Glutamatergic neuron (in vitro differentiated cells): ENCODE measurements at regions not wholly inside any gene's neighbourhood (a gene's known extent, or its start where the extent isn't known, plus 50 kb on each side); places are given as distances from the start of the nearest gene placed in this dataset.

Source experiments
- DNase-seq: peaks from one replicate; pipeline ENCODE4 v3.0.0; 2022
- H3K27ac Mint-ChIP-seq: one replicate; pipeline ENCODE4 v1.8.0; 2020; ENCODE audit warnings: mild to moderate bottlenecking, mixed read lengths, inconsistent platforms; ENCODE audit not compliant: unreplicated experiment
- H3K27me3 Mint-ChIP-seq: one replicate; pipeline ENCODE4 v1.8.0; 2020; ENCODE audit warnings: mild to moderate bottlenecking, moderate library complexity, mixed read lengths, inconsistent platforms; ENCODE audit not compliant: unreplicated experiment
- H3K36me3 Mint-ChIP-seq: one replicate; pipeline ENCODE4 v1.8.0; 2020; ENCODE audit warnings: mild to moderate bottlenecking, mixed read lengths, inconsistent platforms; ENCODE audit not compliant: unreplicated experiment
- H3K4me1 Mint-ChIP-seq: one replicate; pipeline ENCODE4 v1.8.0; 2020; ENCODE audit warnings: mild to moderate bottlenecking, low read depth, mixed read lengths, inconsistent platforms; ENCODE audit not compliant: unreplicated experiment
- H3K4me3 Mint-ChIP-seq: one replicate; pipeline ENCODE4 v1.8.0; 2020; ENCODE audit warnings: mild to moderate bottlenecking, mixed read lengths, inconsistent platforms; ENCODE audit not compliant: unreplicated experiment
- H3K9me3 Mint-ChIP-seq: one replicate; pipeline ENCODE4 v1.8.0; 2020; ENCODE audit warnings: mild to moderate bottlenecking, moderate library complexity, mixed read lengths, inconsistent platforms; ENCODE audit not compliant: unreplicated experiment
- TF ChIP-seq, protein P1 (sequence below): fragments of 200-600 bp; sonication (generic); IDR thresholded peaks from one replicate; pipeline ENCODE4 v1.5.0; 2021; ENCODE audit not compliant: partially characterized antibody, unreplicated experiment

DNA sequence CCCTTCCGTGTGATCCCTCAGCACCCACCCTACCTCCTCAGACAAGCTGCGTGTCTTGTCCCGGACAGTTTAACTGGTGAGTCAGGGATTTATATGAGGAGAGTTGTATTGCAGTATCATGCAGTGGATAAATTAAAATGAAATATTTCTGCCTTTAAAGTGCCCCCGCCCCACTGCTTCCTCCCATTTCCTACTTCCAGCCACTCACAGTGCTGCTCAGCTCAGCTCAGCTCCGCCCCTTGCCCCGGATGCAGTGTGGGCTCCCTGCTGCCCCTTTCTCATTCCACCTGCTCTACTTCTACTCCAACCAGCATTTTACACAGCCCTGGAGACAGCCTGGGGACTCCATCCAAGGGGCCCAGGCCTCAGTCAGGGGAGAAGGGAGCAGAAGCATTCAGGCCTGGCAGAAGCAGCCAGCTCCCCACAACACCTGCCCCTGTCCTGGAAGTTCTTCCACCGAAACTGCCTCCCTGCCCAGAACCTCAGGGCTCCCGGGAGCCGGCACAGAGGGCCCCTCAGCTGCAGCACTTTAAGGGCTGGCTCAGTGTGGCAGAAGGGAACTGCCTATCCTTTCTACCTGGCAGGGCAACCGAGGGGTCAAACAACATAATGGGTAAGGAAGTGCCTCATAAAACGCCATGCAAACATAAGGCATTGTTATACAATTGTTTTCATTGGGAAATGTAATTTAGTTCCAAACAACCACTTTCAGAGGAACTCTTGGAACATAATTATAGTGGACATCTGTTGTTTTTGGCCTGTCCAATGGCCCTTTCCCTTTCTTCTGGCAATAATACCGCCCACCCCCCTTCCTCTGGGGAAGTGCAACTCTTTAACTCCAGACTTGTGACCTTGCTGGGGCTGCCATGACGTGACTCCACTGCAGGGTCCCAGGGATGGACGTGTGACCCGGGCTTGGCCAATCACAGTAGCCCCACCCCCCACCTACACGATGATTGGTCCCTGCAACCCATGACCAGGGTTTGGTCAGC, 102.3 kb downstream of the LIPG start:
- DNase-seq: no peak
- Mint-ChIP-seq H3K27me3 (peaks cover 3% of the 10 kb centered on the region), H3K4me3 (no peak overlapping the region), H3K4me1 (peaks cover 7% of the 10 kb centered on the region), H3K36me3 (no peaks in the 10 kb centered on the region), H3K27ac (no peak overlapping the region), H3K9me3 (no peaks in the 10 kb centered on the region)
- TF ChIP-seq, protein P1, sequence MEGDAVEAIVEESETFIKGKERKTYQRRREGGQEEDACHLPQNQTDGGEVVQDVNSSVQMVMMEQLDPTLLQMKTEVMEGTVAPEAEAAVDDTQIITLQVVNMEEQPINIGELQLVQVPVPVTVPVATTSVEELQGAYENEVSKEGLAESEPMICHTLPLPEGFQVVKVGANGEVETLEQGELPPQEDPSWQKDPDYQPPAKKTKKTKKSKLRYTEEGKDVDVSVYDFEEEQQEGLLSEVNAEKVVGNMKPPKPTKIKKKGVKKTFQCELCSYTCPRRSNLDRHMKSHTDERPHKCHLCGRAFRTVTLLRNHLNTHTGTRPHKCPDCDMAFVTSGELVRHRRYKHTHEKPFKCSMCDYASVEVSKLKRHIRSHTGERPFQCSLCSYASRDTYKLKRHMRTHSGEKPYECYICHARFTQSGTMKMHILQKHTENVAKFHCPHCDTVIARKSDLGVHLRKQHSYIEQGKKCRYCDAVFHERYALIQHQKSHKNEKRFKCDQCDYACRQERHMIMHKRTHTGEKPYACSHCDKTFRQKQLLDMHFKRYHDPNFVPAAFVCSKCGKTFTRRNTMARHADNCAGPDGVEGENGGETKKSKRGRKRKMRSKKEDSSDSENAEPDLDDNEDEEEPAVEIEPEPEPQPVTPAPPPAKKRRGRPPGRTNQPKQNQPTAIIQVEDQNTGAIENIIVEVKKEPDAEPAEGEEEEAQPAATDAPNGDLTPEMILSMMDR: no peak

DNA sequence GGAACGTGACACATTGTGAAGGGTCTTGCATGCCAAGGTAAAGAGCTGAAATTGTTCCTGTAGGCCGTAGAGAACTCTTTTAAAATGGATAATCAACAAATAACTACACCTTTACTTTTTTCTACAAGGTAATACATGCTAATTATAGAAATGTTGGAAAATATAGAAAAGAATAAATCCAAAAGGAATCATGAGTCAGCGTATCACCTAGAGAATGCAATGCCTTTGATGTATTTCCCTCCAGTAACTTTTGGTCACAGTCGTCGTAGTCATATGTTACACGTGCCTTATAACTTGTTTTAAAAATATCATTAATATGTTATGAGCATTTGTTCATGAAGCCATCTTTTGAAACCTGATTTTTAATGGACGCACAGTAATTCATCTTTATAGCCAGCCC, 100.6 kb downstream of the LIPG start:
- Mint-ChIP-seq H3K27me3 (no peaks in the 10 kb centered on the region), H3K4me3 (no peak overlapping the region), H3K27ac (no peak overlapping the region), H3K36me3 (no peaks in the 10 kb centered on the region), H3K4me1 (no peaks in the 10 kb centered on the region), H3K9me3 (no peaks in the 10 kb centered on the region)
- TF ChIP-seq, protein P1: no peak
- DNase-seq: no peak

DNA sequence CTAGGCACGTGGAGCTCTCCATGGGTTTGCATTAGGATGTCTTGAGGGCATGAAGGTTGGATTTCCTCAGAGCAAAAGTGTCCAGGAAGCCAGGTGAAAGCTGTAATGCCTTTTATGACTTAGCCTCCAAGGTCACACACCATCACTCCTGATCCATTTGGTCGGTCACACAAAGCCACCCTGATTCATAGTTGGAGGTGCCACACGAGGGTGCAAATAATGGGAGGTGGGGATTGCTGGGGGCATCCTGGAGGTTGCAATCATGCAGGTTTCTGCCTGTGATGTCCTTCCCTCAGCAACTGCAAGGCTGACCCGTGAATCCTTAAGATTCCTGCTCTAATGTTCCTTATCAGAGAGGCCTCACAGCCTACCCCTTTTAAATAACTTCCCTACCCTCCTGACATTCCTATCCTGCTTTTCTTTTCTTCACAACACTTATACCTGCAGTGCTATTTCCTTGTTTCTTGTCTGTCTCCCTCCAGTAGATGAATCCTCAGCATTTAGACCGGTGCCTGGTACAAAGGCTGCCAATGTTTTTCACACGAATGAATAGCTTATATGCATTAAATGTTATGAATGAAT, 97.1 kb downstream of the LIPG start:
- no peaks in the 10 kb centered on the region for H3K36me3 Mint-ChIP-seq
- TF ChIP-seq, protein P1: no peak
- peaks cover 2% of the 10 kb centered on the region for H3K27me3 Mint-ChIP-seq
- H3K4me1 Mint-ChIP-seq: no peaks in the 10 kb centered on the region
- peaks cover 1% of the 10 kb centered on the region for H3K9me3 Mint-ChIP-seq
- no peak overlapping the region for H3K27ac Mint-ChIP-seq
- H3K4me3 Mint-ChIP-seq: no peak overlapping the region
- DNase-seq: no peak

DNA sequence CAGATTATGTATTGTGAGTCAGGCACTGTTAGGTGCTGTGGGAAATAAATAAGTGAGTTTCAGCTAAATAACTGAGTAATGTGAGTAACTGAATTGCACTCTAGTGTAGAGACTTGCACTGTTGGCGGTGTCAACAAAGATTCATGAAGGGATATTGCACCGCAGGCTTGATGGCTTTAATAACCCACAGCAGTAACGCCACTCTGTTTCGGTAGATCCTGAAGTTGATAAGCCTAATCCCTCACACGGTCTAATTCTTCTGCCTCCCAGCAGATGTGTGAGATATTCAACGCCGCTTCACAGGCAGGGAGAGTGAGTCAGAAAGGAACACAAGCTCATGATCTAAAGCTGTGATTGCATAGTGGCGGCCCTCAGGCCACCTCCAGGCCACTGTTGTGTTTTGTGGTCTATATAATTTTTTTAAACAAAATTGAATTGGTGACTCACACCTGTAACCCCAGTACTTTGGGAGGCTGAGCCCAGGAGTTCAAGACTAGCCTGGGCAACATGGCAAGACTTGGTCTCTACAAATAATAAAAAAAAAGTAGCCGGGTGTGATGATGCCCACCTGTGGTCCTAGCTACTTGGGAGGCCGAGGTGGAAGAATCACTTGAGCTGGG, 94.3 kb downstream of the LIPG start:
- H3K27ac Mint-ChIP-seq: no peak overlapping the region
- TF ChIP-seq, protein P1: no peak
- H3K27me3 Mint-ChIP-seq: peaks cover 2% of the 10 kb centered on the region
- no peaks in the 10 kb centered on the region for H3K4me1 Mint-ChIP-seq
- no peak overlapping the region for H3K4me3 Mint-ChIP-seq
- H3K9me3 Mint-ChIP-seq: peaks cover 1% of the 10 kb centered on the region
- DNase-seq: no peak
- H3K36me3 Mint-ChIP-seq: no peaks in the 10 kb centered on the region
